Activated naive CD4-positive, alpha-beta T cell treated with Interleukin-2 at 50 U/mL for 16 hours (primary cell): ENCODE measurements at regions not wholly inside any gene's neighbourhood (a gene's known extent, or its start where the extent isn't known, plus 50 kb on each side); places are given as distances from the start of the nearest gene placed in this dataset.

Experiments used
- DNase-seq: peaks from one replicate; pipeline ENCODE4 v3.0.0-alpha.2; 2020

DNA sequence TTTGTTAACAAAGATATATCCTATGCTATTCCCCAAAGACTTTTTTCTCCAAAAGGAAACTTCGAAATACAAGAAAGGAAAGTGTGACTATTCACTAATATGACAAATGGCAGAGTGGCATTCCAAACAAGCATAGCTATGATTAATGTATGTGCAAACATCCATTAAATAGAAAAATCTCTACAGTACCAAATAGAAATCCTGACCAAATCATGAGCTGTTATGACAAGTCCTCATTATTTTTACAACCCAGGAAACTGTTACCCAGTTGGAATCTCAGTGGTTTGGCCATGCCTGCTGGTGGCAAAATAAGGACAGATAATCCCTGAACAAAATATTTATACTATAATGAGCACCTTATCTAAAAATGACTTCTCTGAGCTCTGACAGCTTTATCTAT is 202.1 kb downstream of the SEC23A start:
- DNase-seq, result no peak

DNA sequence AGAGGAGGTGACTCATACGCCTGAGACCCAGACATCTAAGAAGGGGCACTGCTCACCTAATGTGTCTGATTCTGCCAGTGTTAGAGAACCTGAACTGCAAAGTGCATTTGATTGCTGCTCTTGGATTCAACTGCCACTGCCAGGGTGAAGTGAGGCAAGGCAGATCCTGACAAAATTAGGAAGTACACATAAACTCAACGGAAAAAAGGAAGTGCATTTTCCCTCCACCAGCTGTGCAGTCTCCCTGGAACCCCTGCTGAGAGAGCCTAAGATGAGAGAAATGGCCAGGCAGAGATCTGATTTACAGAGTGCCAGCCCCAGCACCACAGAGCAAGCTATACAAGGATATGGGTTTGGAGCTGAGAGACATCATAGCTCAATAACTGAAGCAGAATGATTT is 215.3 kb downstream of the SEC23A start:
- DNase-seq, result no peak

DNA sequence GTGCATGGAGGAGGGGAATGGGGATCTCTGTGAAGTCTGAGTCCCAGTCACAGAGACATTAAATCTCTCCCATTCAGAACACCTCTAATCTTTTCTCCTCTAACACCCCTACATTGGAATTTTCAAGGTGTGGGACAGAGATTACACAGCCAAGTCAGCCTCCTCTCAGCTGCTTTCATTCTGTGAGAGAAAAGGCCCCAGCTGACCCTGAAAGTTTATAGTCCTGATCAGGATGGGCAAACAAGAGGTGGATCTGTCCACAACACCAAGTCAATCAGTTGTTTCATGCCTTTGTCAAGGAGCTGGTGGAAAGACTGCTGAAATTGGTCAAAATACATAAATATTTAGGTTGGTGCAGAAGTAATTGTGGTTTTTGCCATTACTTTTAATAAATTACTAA is 218.9 kb downstream of the SEC23A start:
- no peak for DNase-seq

DNA sequence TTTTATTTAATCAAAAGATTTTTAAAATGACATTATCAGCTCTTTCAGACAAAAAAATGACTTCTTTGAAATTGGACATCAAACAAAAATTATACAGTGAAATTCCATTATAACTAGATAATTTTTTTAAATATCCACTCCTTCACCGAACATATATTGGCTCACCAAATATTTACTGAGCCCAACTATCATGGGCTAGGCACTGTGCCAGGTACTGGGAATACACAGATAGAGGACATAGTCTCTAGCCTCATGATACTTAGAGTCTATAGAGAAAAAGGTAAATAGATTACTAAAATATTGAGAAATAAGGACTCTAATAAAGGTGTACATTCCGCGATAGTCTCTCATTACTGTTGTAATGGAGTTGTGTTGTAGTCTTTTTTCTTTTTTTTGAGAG is 219.9 kb downstream of the SEC23A start:
- DNase-seq, result no peak

GRCh38 chr14:38882533-38882932 is 220.5 kb downstream of the SEC23A start:
- no peak for DNase-seq

- DNase-seq, result no peak
These were observed 222.2 kb downstream of the SEC23A start for GRCh38 chr14:38880643-38881524.

- no peak for DNase-seq
These were observed 225.2 kb downstream of the SEC23A start for GRCh38 chr14:38877744-38878388.

DNA sequence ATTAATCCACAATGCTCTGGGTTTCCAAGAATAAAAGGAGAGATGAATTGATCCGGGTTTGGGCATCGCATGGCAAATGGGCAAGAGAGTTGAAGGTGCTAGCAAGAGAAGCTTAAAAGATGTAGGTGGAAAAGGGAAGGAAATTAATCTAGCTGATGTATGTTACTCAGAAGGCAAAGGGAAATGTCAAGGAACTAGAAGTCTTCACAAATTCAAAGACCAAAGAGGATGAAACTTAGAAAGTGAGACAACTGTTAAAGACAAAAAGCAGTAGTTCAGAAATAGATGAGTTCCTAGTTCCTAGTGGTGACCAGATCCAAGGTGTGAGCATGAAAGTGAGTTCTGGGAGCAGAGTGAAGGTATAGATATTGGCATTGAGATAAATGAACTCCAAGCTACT is 228.3 kb downstream of the SEC23A start:
- no peak for DNase-seq

DNA sequence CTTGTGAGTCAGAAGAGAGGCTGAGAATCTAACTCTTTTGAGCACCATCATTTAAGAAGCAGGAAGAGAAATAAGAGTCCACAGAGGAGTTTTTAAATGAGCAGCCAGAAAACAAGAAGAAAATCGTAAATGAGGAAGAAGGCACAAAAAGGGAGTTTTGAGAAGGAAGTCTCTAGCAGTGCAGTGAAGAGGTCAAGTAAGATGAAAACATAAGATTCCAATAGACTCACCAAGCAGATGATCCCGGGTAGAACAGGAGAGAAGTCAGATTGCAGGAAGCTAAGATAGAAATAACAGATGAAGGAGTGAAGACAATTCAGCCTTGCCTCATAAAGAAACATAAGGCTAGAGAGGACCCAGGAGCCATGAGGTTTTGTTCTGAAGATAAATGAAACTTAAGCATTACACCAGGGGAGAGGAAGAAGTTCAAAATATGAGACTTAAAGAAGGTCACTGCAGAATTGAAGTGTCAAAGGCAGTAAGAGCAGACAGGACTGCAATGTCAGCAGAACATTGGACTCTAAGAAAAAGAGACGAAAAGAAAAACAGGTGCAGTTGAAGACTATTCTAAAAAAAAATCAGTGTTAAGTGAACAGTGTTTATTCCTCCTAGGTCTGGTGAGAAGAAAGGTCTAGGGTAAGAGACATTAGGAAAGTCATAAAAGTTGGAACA is 229.0 kb downstream of the SEC23A start:
- DNase-seq, result no peak

DNA sequence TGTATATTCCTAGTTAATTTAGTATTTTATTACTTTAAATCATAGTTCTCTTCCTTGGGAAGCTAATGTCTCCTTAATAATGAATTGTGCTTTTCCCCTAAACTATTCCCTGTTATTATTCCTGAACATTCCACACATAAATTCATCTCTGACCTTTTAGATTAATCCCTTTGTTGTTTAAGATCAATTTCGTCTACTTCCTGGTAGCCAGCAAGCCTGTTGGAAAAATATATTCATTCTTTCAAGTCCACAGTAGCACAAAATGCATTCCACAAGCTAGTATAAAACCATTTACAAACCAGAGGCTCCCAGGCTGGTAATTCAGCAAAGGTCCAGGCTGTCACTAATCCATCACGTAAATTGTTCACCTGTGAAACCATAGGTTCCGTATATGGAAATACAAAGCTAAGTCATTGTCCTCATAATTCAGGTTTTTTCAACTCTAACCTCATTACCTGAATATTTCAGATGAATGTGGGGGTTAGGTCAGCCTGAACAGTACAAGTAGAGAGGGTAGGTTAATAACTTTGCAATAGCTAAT is 232.7 kb downstream of the SEC23A start:
- no peak for DNase-seq

DNA sequence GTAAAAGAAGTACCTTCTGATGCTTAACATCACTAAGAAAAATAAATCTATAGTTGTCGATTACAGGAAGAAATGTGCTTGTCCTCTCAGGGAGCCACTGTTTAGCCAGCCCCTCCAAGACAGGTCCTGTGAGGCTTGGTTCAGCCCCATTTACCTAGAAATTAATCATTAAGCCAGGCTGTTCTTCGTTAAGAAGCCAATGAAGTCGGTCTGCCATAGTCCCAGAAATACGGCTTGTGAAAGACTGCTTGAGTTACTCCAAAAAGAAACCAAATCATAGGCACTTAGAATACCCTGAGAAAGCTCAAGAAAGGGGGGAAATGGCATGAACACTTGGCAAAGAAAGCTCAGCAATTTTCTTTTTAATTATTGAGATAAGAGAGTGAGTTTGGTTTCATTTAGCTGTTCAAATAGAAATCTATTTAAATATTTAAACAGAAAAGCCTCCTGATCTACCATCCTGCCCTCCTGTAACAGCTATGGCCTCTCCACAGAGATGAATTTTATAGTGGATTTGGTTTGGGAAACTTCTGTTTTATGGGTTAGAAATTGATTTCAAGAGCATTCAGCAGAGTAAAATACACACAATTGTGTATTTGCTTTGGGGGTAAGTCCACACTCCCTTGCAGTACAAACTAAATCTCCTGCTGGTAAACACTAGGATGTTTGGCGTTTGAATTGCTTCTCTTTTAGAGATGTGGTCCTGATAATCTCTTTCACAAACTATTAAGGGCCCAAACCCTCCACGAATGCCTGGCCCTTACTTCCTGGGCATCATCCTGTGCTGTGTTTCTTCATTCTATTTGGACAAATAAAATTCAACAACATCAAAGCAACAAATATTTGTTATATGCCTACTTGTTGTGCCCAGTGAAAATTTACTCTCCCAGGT is 234.4 kb downstream of the SEC23A start:
- no peak for DNase-seq

DNA sequence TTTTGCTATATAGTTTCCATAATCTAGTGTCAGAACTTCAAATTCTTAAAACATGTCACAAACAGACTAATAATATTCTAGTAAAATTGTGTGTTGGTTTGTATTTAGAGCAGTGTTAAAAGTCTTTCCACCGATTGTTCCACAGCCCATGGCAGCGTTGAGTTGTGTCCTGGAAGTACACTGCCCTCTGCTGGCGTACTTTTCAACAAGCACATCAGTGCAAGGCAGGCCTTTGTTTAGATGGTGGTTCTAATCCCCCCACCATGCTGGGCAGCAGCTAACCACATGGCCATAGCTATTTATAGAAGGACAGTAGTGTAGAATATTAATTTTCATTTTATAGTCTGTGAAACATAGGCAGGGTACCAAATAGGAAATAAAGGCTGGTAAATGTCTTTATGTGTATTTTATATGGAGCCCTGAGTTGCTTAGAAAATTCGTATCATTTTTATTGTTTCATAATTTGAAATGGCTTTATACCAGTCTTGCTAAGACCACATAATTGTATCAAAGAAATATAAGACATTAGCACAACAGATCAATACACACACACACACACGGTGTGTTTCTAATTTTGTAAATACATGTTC is 235.4 kb downstream of the SEC23A start:
- DNase-seq, result peak; percentile 37

DNA sequence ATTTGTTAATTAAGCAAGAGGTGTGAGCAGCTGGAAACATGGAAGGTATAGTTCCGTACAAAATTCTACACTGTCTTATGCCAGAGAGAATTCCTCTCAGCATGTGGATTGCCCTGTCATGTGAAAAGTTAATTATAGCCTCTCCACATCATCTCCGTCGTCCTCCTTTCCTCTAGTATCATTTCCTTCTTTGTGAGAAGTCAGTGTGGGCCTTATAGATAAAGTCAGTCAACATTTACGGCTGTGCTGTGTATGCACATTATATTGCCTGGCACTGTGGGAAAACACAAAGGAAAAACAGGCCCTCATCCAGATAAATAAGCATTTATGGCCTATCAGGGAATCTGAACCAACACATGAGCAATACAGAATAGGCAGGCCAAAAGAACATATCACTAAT is 236.6 kb downstream of the SEC23A start:
- DNase-seq, result no peak

GRCh38 chr14:38862366-38862765 is 240.7 kb downstream of the SEC23A start:
- DNase-seq, result no peak

DNA sequence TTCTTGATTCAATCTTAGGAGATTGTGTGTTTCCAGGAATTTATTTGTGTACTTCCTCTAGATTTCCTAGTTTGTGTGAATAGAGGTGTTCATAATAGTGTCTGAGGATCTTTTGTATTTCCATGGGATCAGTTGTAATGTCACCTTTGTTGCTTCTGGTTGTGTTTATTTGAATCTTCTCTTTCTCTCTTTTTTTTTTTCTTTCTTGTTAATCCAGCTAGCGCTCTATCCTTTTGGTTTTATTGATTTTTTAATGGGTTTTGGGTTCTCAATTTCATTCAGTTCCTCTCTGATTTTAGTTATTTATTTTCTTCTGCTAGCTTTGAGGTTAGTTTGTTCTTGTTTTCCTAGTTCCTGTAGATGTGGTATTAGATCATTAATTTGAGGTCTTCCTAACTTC is 242.5 kb downstream of the SEC23A start:
- DNase-seq, result no peak

- no peak for DNase-seq
These were observed 246.2 kb downstream of the SEC23A start for GRCh38 chr14:38856798-38857197.

GRCh38 chr14:38855513-38855912 is 247.5 kb downstream of the SEC23A start:
- DNase-seq, result no peak

DNA sequence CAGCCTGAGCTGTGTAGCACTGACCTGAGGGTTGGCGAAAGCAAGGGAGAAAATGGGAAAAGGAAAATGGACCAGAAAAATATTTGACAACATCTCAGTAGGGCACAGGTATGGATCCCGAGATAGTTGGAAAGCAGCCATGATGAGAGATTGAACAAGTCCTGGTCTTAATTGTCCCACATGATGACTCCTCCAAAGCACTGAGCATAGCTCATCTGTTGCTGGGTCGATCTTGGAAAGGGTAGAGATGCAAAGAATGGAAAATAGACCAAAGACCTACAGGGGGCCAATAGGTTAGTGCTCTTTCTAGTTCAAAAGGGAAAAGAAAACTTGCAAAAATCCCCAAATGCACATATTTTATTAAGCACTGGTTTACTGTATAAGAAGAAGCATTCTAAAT is 251.9 kb downstream of the SEC23A start:
- DNase-seq, result no peak

DNA sequence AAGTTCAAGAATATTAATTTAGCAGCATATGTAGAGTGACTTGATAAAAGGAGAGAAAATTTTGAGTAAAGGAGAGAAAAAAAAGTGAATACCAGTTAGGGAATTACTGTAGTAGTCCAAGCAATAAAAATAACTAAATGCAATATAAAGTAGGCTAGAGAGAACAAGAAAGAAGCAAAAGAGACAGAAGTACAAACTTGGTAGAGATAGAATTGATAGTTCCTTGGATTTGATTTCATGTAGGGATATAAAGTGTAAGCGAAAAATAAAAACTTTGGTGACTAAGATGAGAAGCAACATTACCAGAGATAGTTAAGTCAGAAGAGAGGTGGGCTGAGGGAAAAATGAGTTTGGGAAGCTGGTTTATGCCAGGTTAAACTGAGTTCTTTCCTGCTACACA is 252.4 kb downstream of the SEC23A start:
- DNase-seq, result no peak

- no peak for DNase-seq
These were observed 254.6 kb downstream of the SEC23A start for GRCh38 chr14:38848243-38848935.

- no peak for DNase-seq
These were observed 255.9 kb downstream of the SEC23A start for GRCh38 chr14:38847161-38847560.
